ENCODE measurements at regions not wholly inside any gene's neighbourhood (a gene's known extent, or its start where the extent isn't known, plus 50 kb on each side); places are given as distances from the start of the nearest gene placed in this dataset. TPM values are rescaled to one million over a fixed set of nuclear protein-coding genes. Genes with fewer than 3 reads are reported as not detected.

DNA sequence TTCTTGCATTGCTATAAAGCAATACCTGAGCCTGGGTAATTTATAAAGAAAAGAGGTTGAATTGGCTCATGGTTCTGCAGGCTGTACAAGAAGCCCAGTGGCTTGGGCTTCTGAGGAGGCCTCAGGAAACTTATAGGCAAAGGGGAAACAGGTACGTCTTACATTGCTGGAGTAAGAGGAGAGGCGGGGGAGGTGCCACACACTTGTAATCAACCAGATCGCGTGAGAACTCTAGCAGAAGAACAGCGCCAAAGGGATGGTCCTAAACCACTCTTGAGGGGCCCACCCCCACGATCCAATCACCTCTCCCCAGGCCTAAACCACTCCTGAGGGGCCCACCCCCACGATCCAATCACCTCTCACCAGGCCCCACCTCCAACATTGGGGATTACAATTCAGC is 50.6 kb upstream of the SHOX start (continued):
- TF ChIP-seq MAFK (IDR thresholded peaks at IDR 0.05; ENCODE audit: low read depth, low read length) (no peak), RFX5 (IDR thresholded peaks at IDR 0.05; ENCODE audit: borderline replicate concordance, low read depth, low read length) (no peak), BRCA1 (IDR thresholded peaks at IDR 0.05; ENCODE audit: low read depth, low read length) (no peak)

Small RNA genes lying in the stretch of these regions (small RNA-seq; reads per million reads assigned to genes)
- not detected for gene KRT18P53 (ENCODE audit: insufficient read depth)
